HUES48 (cell line): ENCODE measurements at regions not wholly inside any gene's neighbourhood (a gene's known extent, or its start where the extent isn't known, plus 50 kb on each side); places are given as distances from the start of the nearest gene placed in this dataset.

ENCODE experiments used
- H3K27ac ChIP-seq: one replicate; pipeline ENCODE4 v1.7.0; 2013; ENCODE audit warnings: low read depth, low read length, inconsistent platforms
- H3K27me3 ChIP-seq: 2 replicates; pipeline ENCODE4 v1.6.1; 2013; ENCODE audit warnings: mild to moderate bottlenecking, low read length; ENCODE audit not compliant: control insufficient read depth, insufficient read depth
- H3K36me3 ChIP-seq: 2 replicates; pipeline ENCODE4 v1.6.1; 2013; ENCODE audit warnings: low read length; ENCODE audit not compliant: control insufficient read depth, insufficient read depth
- H3K4me1 ChIP-seq: 2 replicates; pipeline ENCODE4 v1.6.1; 2013; ENCODE audit warnings: mild to moderate bottlenecking, low read length; ENCODE audit not compliant: control insufficient read depth, insufficient read depth
- H3K4me3 ChIP-seq: 2 replicates; pipeline ENCODE4 v1.5.1; 2013; ENCODE audit warnings: mild to moderate bottlenecking, low read depth, low read length
- H3K9ac ChIP-seq: 2 replicates; pipeline ENCODE4 v1.6.1; 2013; ENCODE audit warnings: mild to moderate bottlenecking, low read depth, low read length, moderate library complexity
- H3K9me3 ChIP-seq: 2 replicates; pipeline ENCODE4 v1.6.1; 2013; ENCODE audit warnings: low read length; ENCODE audit not compliant: control insufficient read depth, insufficient read depth

DNA sequence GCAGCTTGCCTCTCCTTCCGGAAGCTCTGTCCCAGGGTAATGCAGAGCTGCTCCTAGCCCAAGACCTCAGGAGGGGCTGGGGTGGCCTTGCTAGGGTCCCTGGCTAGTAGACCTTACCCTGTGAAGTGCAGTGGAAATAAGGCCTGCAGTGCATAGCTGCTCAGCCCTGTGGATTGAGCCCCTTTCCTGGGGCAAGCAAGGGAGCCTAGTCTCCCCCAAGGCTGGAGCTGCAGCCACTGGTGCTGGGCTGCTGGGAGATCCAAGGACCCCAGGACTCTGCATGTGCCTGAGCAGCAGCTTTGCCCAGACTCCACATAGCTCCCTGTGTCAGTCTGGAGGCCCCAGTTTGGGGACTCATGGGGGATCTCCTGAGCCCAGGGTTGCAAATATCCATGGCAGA, 57.9 kb downstream of the FANCF start:
- H3K4me3 ChIP-seq, result no peak overlapping the region
- no peaks in the 10 kb centered on the region for H3K9me3 ChIP-seq
- H3K27ac ChIP-seq, result no peak overlapping the region
- H3K27me3 ChIP-seq, result no peaks in the 10 kb centered on the region
- no peak overlapping the region for H3K9ac ChIP-seq
- no peaks in the 10 kb centered on the region for H3K36me3 ChIP-seq
- H3K4me1 ChIP-seq, result no peaks in the 10 kb centered on the region

DNA sequence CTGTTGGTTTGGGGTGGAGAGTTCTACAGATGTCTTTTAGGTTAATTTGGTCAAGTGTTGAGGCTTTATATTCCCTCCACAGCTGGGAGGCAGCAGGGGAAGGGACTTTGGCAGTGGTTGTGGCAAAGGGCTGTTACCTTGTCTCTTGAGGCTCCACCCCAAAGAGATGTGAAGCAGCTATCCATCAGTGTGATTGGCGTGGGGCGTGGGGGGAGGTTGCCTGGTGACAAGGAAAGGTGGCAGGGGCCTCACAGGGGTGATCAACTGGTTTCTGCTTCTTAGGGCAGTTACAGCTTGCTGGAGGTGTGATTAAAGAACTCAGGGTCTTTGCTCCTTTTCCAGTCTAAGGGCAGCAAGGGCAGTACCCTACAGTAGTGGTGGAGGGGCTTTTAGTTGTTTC, 59.3 kb downstream of the FANCF start:
- Histone ChIP-seq H3K9me3 (no peaks in the 10 kb centered on the region), H3K4me1 (no peaks in the 10 kb centered on the region), H3K4me3 (no peak overlapping the region), H3K27me3 (no peaks in the 10 kb centered on the region), H3K27ac (no peak overlapping the region), H3K9ac (no peak overlapping the region), H3K36me3 (no peaks in the 10 kb centered on the region)

- Histone ChIP-seq H3K4me1 (no peaks in the 10 kb centered on the region), H3K27ac (no peak overlapping the region), H3K9me3 (no peaks in the 10 kb centered on the region), H3K27me3 (no peaks in the 10 kb centered on the region), H3K4me3 (no peak overlapping the region), H3K9ac (no peak overlapping the region), H3K36me3 (no peaks in the 10 kb centered on the region)
These were observed 64.3 kb downstream of the FANCF start for GRCh38 chr11:22561283-22561682.

DNA sequence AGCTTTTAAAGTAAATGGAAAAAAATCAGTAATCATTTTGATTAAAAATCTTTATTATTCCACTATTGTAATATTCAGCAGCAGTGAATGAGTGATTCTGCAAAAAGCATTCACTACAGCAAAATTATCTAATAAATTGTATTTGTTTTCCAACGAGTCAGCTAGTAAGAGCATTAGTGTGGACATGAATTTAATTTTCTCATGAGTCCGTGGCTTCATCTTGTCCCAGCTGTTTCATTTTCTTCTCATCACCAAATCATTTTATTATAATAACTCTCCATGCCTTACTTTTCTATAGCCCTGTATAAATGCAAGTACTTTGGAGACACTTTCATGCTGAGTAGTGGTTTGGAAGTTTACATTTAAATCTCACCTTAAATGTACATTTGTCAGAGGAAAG, 66.2 kb downstream of the FANCF start:
- H3K4me3 ChIP-seq, result no peak overlapping the region

GRCh38 chr11:22558664-22559063, 67.0 kb downstream of the FANCF start:
- Histone ChIP-seq H3K9ac (no peak overlapping the region), H3K36me3 (no peaks in the 10 kb centered on the region), H3K4me3 (no peak overlapping the region), H3K9me3 (no peaks in the 10 kb centered on the region), H3K27ac (no peak overlapping the region), H3K27me3 (no peaks in the 10 kb centered on the region), H3K4me1 (no peaks in the 10 kb centered on the region)

More for the DNA sequence above, 66.2 kb downstream of the FANCF start:
- Histone ChIP-seq H3K9me3 (no peaks in the 10 kb centered on the region), H3K9ac (no peak overlapping the region), H3K27me3 (no peaks in the 10 kb centered on the region), H3K4me1 (no peaks in the 10 kb centered on the region), H3K27ac (no peak overlapping the region), H3K36me3 (no peaks in the 10 kb centered on the region)

- Histone ChIP-seq H3K27me3 (no peaks in the 10 kb centered on the region), H3K4me3 (no peak overlapping the region), H3K9me3 (no peaks in the 10 kb centered on the region), H3K4me1 (no peaks in the 10 kb centered on the region), H3K36me3 (no peaks in the 10 kb centered on the region), H3K27ac (no peak overlapping the region), H3K9ac (no peak overlapping the region)
These were observed 69.2 kb downstream of the FANCF start for GRCh38 chr11:22556381-22556780.

DNA sequence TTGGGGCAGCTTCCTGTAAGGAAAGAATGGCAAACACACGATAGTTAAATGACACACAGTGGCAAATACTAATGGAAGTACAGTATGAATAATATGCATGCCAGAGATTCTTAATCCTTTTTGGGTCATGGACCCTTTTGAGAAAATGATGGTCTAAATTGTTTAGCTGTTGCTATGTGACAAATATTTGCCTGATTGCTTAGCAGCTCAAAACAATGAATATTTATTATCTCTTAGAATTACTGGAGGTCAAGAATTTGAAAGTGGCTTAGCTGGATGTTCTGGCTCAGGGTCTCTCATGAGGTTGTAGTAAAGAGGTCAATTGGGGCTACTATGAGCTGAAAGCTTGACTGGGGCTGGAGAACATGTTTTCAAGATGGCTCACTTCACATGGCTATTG, 69.7 kb downstream of the FANCF start:
- Histone ChIP-seq H3K4me1 (no peaks in the 10 kb centered on the region), H3K27ac (no peak overlapping the region), H3K9me3 (no peaks in the 10 kb centered on the region), H3K4me3 (no peak overlapping the region), H3K36me3 (no peaks in the 10 kb centered on the region), H3K9ac (no peak overlapping the region), H3K27me3 (no peaks in the 10 kb centered on the region)

- no peaks in the 10 kb centered on the region for H3K9me3 ChIP-seq
- H3K27me3 ChIP-seq, result no peaks in the 10 kb centered on the region
- no peak overlapping the region for H3K9ac ChIP-seq
- H3K4me1 ChIP-seq, result peaks cover 9% of the 10 kb centered on the region
- no peak overlapping the region for H3K4me3 ChIP-seq
- no peak overlapping the region for H3K27ac ChIP-seq
- no peaks in the 10 kb centered on the region for H3K36me3 ChIP-seq
These were observed 71.4 kb downstream of the FANCF start for GRCh38 chr11:22554221-22554620.

DNA sequence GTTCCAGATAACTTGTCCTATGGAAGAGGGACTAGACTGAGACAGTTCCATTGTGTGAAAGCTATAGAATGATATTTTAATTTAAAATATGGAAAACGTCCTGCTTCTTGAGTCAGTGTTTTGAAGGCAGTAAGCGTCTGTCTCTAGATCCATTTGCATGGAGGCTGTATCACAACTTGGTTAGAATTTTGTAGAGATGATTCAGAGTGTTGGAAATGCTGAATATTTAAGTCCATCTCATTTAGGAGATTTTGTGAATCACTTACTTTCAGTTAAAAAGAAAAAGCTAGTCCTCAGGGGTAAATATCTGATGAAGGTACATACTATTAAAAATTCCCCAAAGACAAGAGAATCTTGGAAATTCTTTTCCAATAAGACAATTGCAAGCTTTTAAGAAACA, 72.7 kb downstream of the FANCF start:
- no peaks in the 10 kb centered on the region for H3K27me3 ChIP-seq
- no peaks in the 10 kb centered on the region for H3K9me3 ChIP-seq
- H3K36me3 ChIP-seq, result no peaks in the 10 kb centered on the region
- H3K4me3 ChIP-seq, result no peak overlapping the region
- H3K9ac ChIP-seq, result no peak overlapping the region
- H3K4me1 ChIP-seq, result peaks cover 9% of the 10 kb centered on the region
- H3K27ac ChIP-seq, result no peak overlapping the region

DNA sequence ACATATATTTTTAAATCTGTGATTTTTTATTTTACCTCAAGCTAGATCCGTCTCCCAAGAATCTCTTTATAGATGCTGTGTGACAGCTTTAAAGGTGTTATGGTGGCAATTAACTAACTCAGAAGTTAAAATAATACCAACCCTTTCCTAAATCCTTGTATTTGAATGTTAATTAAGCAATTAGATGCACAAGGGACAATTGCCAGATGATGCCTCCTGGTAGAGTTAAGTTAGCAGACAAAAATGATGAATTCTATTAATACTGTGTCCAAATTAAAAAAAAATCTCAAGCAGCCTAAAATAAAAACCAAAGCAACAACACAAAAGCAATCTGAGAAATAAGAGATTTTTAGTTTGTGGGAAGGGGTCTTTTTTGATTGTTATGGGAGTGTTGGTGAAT, 78.9 kb downstream of the FANCF start:
- Histone ChIP-seq H3K27ac (no peak overlapping the region), H3K4me1 (peaks cover 21% of the 10 kb centered on the region), H3K9ac (no peak overlapping the region), H3K9me3 (no peaks in the 10 kb centered on the region), H3K36me3 (no peaks in the 10 kb centered on the region), H3K27me3 (no peaks in the 10 kb centered on the region), H3K4me3 (no peak overlapping the region)

DNA sequence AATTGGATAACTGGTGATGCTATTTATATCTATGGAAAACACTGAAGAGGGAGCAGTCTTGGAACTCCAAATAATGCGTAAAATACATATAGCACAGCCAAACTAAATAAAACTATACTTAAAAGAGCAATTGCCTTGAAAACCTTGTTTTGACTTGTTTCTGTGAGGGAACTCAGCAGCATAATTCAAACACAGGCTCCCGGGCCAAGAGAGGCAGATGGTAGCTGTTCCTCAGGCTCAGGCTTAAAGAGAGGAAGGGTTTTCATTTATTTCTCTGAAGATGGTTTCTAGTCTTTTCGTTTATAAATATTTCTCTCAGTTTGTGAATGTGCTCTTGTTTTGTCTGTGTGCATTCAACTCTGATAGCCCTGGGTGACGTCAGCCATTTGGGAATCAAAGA, 82.4 kb downstream of the FANCF start:
- Histone ChIP-seq H3K4me1 (peaks cover 17% of the 10 kb centered on the region; the same call in 1 of the 2 replicates), H3K27me3 (no peaks in the 10 kb centered on the region), H3K36me3 (no peaks in the 10 kb centered on the region), H3K9me3 (no peaks in the 10 kb centered on the region), H3K4me3 (no peak overlapping the region), H3K27ac (no peak overlapping the region), H3K9ac (no peak overlapping the region)

GRCh38 chr11:22539821-22540256, 85.8 kb downstream of the FANCF start:
- no peak overlapping the region for H3K9ac ChIP-seq
- H3K4me1 ChIP-seq, result peaks cover 5% of the 10 kb centered on the region; the same call in 1 of the 2 replicates

More at GRCh38 chr11:22539821-22540256, 85.8 kb downstream of the FANCF start:
- Histone ChIP-seq H3K9me3 (no peaks in the 10 kb centered on the region), H3K36me3 (no peaks in the 10 kb centered on the region), H3K27ac (no peak overlapping the region), H3K27me3 (no peaks in the 10 kb centered on the region), H3K4me3 (no peak overlapping the region)
